ENCODE measurements at regions not wholly inside any gene's neighbourhood (a gene's known extent, or its start where the extent isn't known, plus 50 kb on each side); places are given as distances from the start of the nearest gene placed in this dataset.

GRCh38 chr14:25259470-25259869 is 209.5 kb upstream of the STXBP6 start:
- Histone ChIP-seq H3F3A (ENCODE audit: insufficient read depth) (no peaks in the 10 kb centered on the region), H3K4me3 (ENCODE audit: insufficient read depth, low read length, poor library complexity, severe bottlenecking) (no peak overlapping the region), H3K79me2 (ENCODE audit: insufficient read depth, low read length) (no peaks in the 10 kb centered on the region), H3K9ac (ENCODE audit: low read length) (no peak overlapping the region), H2AFZ (ENCODE audit: low read depth, low read length, severe bottlenecking) (no peak overlapping the region), H4K20me1 (ENCODE audit: low read depth, low read length) (no peaks in the 10 kb centered on the region), H3K27me3 (ENCODE audit: low read length) (no peaks in the 10 kb centered on the region), H3K4me2 (ENCODE audit: low read depth, low read length, poor library complexity, severe bottlenecking) (no peak overlapping the region), H3K36me3 (ENCODE audit: low read length) (no peaks in the 10 kb centered on the region), H3K9me3 (ENCODE audit: insufficient read depth, low read length) (no peaks in the 10 kb centered on the region), H3K9me2 (replicated peaks; ENCODE audit: insufficient read depth, low read length) (no peaks in the 10 kb centered on the region), H3K27ac (ENCODE audit: low read depth, low read length) (no peak overlapping the region)
- TF ChIP-seq CTCF (IDR thresholded peaks at IDR 0.05; ENCODE audit: insufficient read depth, low read length, poor library complexity, severe bottlenecking) (no peak), EZH2phosphoT487 (conservative IDR thresholded peaks at IDR 0.05; ENCODE audit: low read length) (no peak)

- Histone ChIP-seq H4K20me1 (ENCODE audit: low read depth, low read length) (no peaks in the 10 kb centered on the region), H3K4me2 (ENCODE audit: low read depth, low read length, poor library complexity, severe bottlenecking) (no peak overlapping the region), H3K79me2 (ENCODE audit: insufficient read depth, low read length) (no peaks in the 10 kb centered on the region), H3F3A (ENCODE audit: insufficient read depth) (no peaks in the 10 kb centered on the region), H3K9ac (ENCODE audit: low read length) (no peak overlapping the region), H3K27me3 (ENCODE audit: low read length) (no peaks in the 10 kb centered on the region), H3K36me3 (ENCODE audit: low read length) (no peaks in the 10 kb centered on the region), H3K27ac (ENCODE audit: low read depth, low read length) (no peak overlapping the region), H3K9me3 (ENCODE audit: insufficient read depth, low read length) (no peaks in the 10 kb centered on the region), H3K4me3 (ENCODE audit: insufficient read depth, low read length, poor library complexity, severe bottlenecking) (no peak overlapping the region), H2AFZ (ENCODE audit: low read depth, low read length, severe bottlenecking) (no peak overlapping the region), H3K9me2 (replicated peaks; ENCODE audit: insufficient read depth, low read length) (no peaks in the 10 kb centered on the region)
- TF ChIP-seq EZH2phosphoT487 (conservative IDR thresholded peaks at IDR 0.05; ENCODE audit: low read length), result no peak
- no peak for TF ChIP-seq CTCF (IDR thresholded peaks at IDR 0.05; ENCODE audit: insufficient read depth, low read length, poor library complexity, severe bottlenecking)
These were observed 202.8 kb upstream of the STXBP6 start for GRCh38 chr14:25252793-25253192.

GRCh38 chr14:25250516-25250915 is 200.6 kb upstream of the STXBP6 start:
- Histone ChIP-seq H4K20me1 (ENCODE audit: low read depth, low read length) (no peaks in the 10 kb centered on the region), H3K27ac (ENCODE audit: low read depth, low read length) (no peak overlapping the region), H2AFZ (ENCODE audit: low read depth, low read length, severe bottlenecking) (no peak overlapping the region), H3K36me3 (ENCODE audit: low read length) (no peaks in the 10 kb centered on the region), H3K9me2 (replicated peaks; ENCODE audit: insufficient read depth, low read length) (no peaks in the 10 kb centered on the region), H3K79me2 (ENCODE audit: insufficient read depth, low read length) (no peaks in the 10 kb centered on the region), H3K4me2 (ENCODE audit: low read depth, low read length, poor library complexity, severe bottlenecking) (no peak overlapping the region), H3K9me3 (ENCODE audit: insufficient read depth, low read length) (no peaks in the 10 kb centered on the region), H3K27me3 (ENCODE audit: low read length) (no peaks in the 10 kb centered on the region), H3K9ac (ENCODE audit: low read length) (no peak overlapping the region), H3K4me3 (ENCODE audit: insufficient read depth, low read length, poor library complexity, severe bottlenecking) (no peak overlapping the region), H3F3A (ENCODE audit: insufficient read depth) (no peaks in the 10 kb centered on the region)
- TF ChIP-seq CTCF (IDR thresholded peaks at IDR 0.05; ENCODE audit: insufficient read depth, low read length, poor library complexity, severe bottlenecking), result no peak
- no peak for TF ChIP-seq EZH2phosphoT487 (conservative IDR thresholded peaks at IDR 0.05; ENCODE audit: low read length)
